GM19043 (cell line): ENCODE measurements at regions not wholly inside any gene's neighbourhood (a gene's known extent, or its start where the extent isn't known, plus 50 kb on each side); places are given as distances from the start of the nearest gene placed in this dataset.
A peak's percentile ranks its signal among the peaks of the same experiment; 100 is the strongest.
"Not testable (repeated sequence)": the region's sequence is repeated elsewhere in the genome, so short reads cannot be mapped to it uniquely, and the experiment has no call there.

ENCODE experiments used
- ATAC-seq: cut with Tn5 transposase; IDR thresholded peaks from one replicate; pipeline ENCODE4 v1.9.1; 2021; ENCODE audit warnings: low read depth; ENCODE audit not compliant: unreplicated experiment

DNA sequence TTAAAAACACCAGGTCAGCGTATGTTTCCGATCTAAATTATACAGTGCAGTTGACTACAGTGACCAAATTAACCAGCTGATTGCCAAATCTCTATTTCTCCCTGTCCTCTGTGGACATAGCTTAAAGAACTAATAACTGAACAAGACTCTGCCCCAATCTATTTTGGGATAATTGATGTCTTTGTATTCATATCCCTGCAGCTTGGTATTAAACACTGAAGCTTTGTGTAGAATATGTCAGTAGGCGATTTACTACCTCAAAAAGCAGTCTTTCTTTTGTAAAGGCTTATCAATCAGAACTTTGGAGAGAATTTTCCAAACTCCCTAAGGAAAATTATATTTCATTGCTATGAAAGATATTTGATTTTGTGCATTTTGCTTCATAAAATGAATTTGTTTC is 258.2 kb downstream of the SOX2 start:
- ATAC-seq, result no peak

GRCh38 chr3:181971424-181971823 is 259.7 kb downstream of the SOX2 start:
- ATAC-seq, result no peak

GRCh38 chr3:181974198-181974597 is 262.5 kb downstream of the SOX2 start:
- no peak for ATAC-seq

- no peak for ATAC-seq
Observed at GRCh38 chr3:181976526-181976925, 264.8 kb downstream of the SOX2 start.

DNA sequence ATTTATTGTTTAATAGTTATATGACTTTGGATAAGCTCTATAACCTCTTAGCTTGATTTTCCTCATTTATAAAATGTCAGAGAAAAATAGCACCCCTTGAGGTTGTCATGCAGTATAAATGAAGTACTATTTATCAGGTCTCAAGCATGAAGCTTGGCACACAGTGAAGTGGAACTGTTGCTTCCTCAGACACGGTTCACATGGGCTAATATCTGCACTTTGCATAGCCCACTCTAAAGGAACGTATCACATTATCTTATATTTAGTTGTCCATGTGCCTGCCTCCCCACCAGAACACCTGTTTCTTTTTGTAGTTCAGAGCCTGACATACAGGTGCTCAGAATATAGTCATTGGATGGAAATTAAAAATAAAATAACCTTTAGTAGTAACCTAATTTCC is 273.7 kb downstream of the SOX2 start:
- ATAC-seq, result no peak

GRCh38 chr3:181987736-181988135 is 276.0 kb downstream of the SOX2 start:
- no peak for ATAC-seq

DNA sequence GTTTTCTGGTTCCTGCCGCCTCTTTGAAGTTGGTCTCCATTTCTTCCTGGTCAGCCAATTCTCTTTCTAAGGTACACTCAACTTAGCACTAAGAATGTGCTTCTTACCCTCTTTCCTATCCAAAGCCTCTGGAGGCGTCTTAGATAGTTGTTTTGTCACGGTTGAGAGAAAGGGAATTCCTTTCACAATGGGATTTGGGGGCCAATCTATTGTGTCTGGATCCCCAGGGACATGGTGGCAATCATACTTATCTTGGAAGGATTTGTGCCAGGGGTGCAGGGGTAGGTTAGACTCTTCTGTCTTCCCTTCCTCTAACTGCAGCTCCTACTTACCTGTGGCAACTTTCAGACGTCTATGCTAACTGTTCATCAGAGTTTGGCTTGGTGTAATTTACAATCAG is 287.1 kb downstream of the SOX2 start:
- ATAC-seq, result peak; percentile 10

DNA sequence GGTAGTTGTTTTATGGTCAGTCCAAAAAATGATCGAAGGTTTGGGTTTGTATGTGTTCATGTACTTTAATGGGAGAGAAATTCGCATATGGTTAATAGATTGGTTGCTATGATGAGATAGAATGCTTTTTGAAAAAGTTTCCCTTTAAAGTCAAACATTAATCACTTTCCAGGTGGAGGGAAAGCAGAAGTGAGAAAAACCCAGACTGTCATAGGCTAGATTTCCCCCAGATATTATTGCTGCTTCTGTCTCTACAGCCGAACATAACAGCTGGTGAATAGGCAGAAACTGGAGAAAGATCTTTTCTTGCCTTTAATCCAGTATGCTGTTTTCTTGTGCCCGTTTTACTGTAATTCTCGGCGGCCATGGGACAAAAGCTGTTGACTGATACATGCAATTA is 287.6 kb downstream of the SOX2 start:
- ATAC-seq, result peak; percentile 83

DNA sequence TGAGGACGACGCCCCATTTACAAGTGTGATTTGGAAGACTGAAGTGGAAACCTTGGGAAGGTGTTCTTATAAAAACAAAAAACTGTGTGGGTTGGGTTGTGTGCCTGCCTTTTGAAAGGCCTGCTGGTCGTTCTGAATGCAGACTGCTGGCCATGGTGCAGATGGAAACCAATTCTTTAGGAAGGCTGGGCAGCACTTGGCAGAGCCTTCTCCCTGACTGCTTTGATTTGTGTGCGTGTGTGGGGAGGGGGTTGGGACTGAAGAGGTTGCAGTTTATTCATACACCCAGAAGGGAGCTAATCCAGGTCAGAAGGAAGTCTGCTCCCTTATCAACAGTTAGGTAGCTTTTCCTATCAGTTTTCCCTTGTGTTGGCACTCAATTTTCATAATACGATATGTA is 288.7 kb downstream of the SOX2 start:
- no peak for ATAC-seq

DNA sequence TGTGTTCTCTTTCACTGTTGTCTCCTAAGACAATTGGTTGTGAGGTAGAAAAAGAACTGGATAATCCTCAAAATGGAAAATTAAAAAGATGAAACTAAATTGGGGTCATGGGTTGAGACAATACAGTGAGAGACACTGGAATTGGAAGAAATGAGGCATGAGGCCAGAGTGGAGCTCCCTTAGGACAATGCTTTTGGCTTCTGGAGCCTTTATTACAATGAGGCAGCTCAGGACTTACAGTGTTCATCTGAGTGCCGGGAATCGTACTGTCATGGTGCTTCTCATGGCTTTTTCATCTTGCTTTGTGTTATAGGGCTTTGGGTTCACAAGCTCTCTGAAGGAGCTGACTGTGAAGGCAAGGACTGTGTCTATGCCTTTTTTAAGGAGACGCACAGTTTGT is 293.5 kb downstream of the SOX2 start:
- ATAC-seq, result no peak

GRCh38 chr3:182005701-182006100 is 294.0 kb downstream of the SOX2 start:
- ATAC-seq, result no peak

DNA sequence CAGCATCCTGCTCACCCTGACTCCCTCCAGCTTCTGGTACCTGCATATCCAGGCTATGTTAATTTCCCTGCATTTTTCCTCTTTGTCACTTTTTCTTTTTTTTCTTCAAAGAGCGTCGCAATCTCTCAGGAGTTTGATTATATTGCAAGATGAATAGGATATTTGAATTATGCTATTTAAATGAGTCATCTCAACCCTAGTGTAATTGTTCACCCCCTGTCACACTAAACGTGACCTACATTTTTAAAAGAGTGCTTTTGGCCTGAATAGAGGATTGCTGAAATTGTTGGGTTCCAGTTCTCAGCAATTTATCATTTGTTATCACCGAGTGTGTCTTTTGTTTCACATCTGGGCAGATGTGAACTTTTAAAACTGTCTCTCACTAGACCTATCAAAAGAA is 294.7 kb downstream of the SOX2 start:
- no peak for ATAC-seq

DNA sequence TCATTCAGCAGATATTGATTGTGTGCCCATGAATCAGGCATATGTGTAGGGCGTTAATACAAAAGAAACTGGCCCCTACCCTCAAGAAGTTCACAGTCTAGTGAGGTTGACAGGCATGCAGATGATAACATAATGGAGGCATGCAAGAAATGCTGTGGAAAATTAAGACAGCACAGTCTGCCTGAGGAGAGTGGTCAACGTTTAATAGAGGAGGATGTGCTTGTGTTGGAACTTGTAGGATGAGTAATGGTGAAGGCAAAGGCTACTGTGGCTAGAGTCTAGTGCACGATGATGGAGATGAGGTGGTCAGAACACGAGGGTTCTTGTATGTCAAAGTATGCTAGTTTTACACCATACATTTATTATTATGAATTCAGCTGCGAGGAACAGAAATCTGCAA is 295.7 kb downstream of the SOX2 start:
- no peak for ATAC-seq

DNA sequence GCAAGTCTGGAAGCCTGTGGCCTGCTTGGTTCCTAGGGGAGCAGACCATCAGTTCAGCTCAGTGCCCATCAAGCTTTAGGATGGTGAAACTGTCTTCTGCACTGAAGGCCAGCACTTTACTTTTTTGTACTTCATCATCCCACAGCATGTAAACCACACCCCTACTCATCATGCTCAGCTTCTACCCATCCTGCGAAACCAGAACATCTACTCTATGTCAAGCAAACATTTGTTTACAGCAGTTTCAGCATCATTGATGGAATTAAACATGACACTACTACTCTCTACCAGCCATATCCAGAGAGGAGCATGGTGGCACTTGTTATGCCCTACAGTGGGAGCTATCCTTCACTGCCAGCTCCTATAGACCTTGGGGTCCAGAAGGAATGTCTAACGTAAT is 306.6 kb downstream of the SOX2 start:
- no peak for ATAC-seq

DNA sequence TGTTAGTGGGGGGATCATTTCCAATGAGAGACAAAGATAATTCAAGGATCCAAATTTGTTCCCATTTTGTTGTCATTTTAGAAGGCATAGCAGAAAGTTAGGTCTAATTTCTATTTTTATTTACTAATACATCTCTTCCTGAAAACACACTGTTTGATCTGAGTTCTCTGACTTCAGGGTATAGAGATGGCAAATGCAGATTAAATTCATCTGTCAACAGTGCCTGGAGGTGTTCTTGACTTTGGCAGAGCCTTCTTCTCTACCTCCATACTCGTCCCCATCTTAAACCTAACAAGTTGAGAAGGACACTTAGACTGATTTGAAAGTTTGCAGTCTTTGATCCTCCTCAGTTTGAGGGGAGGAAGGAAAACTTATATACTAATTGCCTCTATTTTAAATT is 308.2 kb downstream of the SOX2 start:
- ATAC-seq, result no peak

DNA sequence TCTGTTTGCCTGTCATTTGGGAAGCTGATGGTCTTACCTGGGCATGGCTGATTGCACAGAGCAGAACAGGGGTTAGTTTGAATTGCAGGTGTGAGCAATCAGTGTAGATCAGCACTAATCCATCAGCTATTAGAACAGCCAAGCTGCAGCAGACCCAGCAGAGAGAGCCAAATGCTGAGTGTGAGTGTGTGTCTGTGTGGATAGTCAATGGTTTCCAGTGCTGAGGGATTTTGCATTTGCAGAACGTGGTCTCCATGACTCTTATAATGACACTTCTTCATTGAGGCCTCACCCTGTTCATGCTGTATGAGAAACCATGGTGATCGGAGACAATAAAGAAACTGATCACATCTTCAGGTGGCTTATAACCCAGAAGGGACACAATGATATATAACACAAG is 312.1 kb downstream of the SOX2 start:
- ATAC-seq, result no peak

- ATAC-seq, result no peak
Observed at GRCh38 chr3:182027366-182027765, 315.6 kb downstream of the SOX2 start.

GRCh38 chr3:182028081-182028480 is 316.4 kb downstream of the SOX2 start:
- ATAC-seq, result no peak

- ATAC-seq, result not testable (repeated sequence)
Observed at GRCh38 chr3:182034231-182034630, 322.5 kb downstream of the SOX2 start.

- no peak for ATAC-seq
Observed at GRCh38 chr3:182035324-182035723, 323.6 kb downstream of the SOX2 start.

GRCh38 chr3:182036382-182036781 is 324.7 kb downstream of the SOX2 start:
- no peak for ATAC-seq

- no peak for ATAC-seq
Observed at GRCh38 chr3:182041668-182042291, 330.1 kb downstream of the SOX2 start.

DNA sequence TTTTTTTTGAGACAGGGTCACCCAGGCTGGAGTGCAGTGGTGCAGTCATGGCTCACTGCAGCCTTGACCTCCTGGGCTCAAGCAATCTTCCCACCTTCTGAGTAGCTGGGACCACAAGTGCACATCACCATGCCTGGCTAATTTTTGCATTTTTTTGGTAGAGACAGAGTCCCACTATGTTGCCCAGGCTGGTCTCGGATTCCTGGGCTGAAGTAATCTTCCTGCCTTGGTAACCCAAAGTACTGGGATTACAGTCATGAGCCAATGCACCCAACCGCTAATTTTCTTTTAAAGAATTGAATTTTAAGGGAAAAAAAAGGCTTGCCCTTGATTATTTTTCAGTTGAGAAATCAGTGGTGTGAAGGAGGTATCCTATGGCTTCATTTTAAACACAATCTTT is 334.0 kb downstream of the SOX2 start:
- no peak for ATAC-seq
